ENCODE measurements at regions not wholly inside any gene's neighbourhood (a gene's known extent, or its start where the extent isn't known, plus 50 kb on each side); places are given as distances from the start of the nearest gene placed in this dataset.

- TF ChIP-seq CTCF (IDR thresholded peaks at IDR 0.05; ENCODE audit: low read depth, low read length, missing input control), result no peak
- no peak for TF ChIP-seq MAX (IDR thresholded peaks at IDR 0.05)
- no peak for TF ChIP-seq FOXA1 (IDR thresholded peaks at IDR 0.05)
- TF ChIP-seq JUND (IDR thresholded peaks at IDR 0.05), result no peak
- no peak overlapping the region for H3K27ac ChIP-seq (ENCODE audit: low read depth in 1 of 2, low read length in 2 of 2)
- no peaks in the 10 kb centered on the region for H3K4me1 ChIP-seq (ENCODE audit: control insufficient read depth in 4 of 4, insufficient read depth in 4 of 4, low read length in 3 of 4)
- H3K9ac ChIP-seq (ENCODE audit: low read depth in 1 of 2, low read length in 2 of 2), result no peak overlapping the region
- DNase-seq (ENCODE audit: low spot score), result no peak
- H3K36me3 ChIP-seq (ENCODE audit: control insufficient read depth in 4 of 4, insufficient read depth in 3 of 4, low read depth in 1 of 4, low read length in 3 of 4), result no peaks in the 10 kb centered on the region
- H3K9me3 ChIP-seq (ENCODE audit: control insufficient read depth in 4 of 4, low read length in 3 of 4), result no peaks in the 10 kb centered on the region
- 67% methylated on average over 5 of the region's 5 CpGs for WGBS
- no peaks in the 10 kb centered on the region for H3K27me3 ChIP-seq (ENCODE audit: control insufficient read depth in 4 of 4, insufficient read depth in 4 of 4, low read length in 3 of 4)
- no peak overlapping the region for H3K4me3 ChIP-seq (ENCODE audit: low read depth in 1 of 3, low read length in 3 of 3)
Measured at GRCh38 chr13:83265279-83265678, 617.0 kb downstream of the SLITRK1 start.

GRCh38 chr13:83248751-83249150 is 633.5 kb downstream of the SLITRK1 start:
- Histone ChIP-seq H3K4me1 (ENCODE audit: control insufficient read depth in 4 of 4, insufficient read depth in 4 of 4, low read length in 3 of 4) (no peaks in the 10 kb centered on the region), H3K4me3 (ENCODE audit: low read depth in 1 of 3, low read length in 3 of 3) (no peak overlapping the region), H3K9ac (ENCODE audit: low read depth in 1 of 2, low read length in 2 of 2) (no peak overlapping the region), H3K36me3 (ENCODE audit: control insufficient read depth in 4 of 4, insufficient read depth in 3 of 4, low read depth in 1 of 4, low read length in 3 of 4) (no peaks in the 10 kb centered on the region), H3K27ac (ENCODE audit: low read depth in 1 of 2, low read length in 2 of 2) (no peak overlapping the region), H3K27me3 (ENCODE audit: control insufficient read depth in 4 of 4, insufficient read depth in 4 of 4, low read length in 3 of 4) (peaks cover 0 to under 1% (median 0%) of the 10 kb centered on the region in 4 donors), H3K9me3 (ENCODE audit: control insufficient read depth in 4 of 4, low read length in 3 of 4) (no peaks in the 10 kb centered on the region)
- no peak for TF ChIP-seq FOXA2 (IDR thresholded peaks at IDR 0.05)
- no peak for TF ChIP-seq SP1 (IDR thresholded peaks at IDR 0.05)
- TF ChIP-seq EGR1 (IDR thresholded peaks at IDR 0.05; ENCODE audit: low read depth in 2 of 2), result no peak
- TF ChIP-seq YY1 (IDR thresholded peaks at IDR 0.05), result no peak
- no peak for TF ChIP-seq RXRA (IDR thresholded peaks at IDR 0.05)
- no peak for TF ChIP-seq CTCF (IDR thresholded peaks at IDR 0.05; ENCODE audit: low read depth, low read length, missing input control)
- no peak for TF ChIP-seq ZBTB33 (IDR thresholded peaks at IDR 0.05)
- no peak for TF ChIP-seq REST (IDR thresholded peaks at IDR 0.05)
- no peak for TF ChIP-seq RAD21 (IDR thresholded peaks at IDR 0.05)
- no peak for TF ChIP-seq HNF4G (IDR thresholded peaks at IDR 0.05)
- TF ChIP-seq NR2F2 (IDR thresholded peaks at IDR 0.05), result no peak
- no peak for TF ChIP-seq TAF1 (conservative IDR thresholded peaks at IDR 0.05)
- no peak for TF ChIP-seq GABPA (IDR thresholded peaks at IDR 0.05 in 1 of 2, conservative IDR thresholded peaks at IDR 0.05 in 1 of 2)
- no peak for TF ChIP-seq ATF3 (IDR thresholded peaks at IDR 0.05)
- TF ChIP-seq HNF4A (conservative IDR thresholded peaks at IDR 0.05), result no peak
- no peak for TF ChIP-seq JUND (IDR thresholded peaks at IDR 0.05)
- no peak for TF ChIP-seq MAX (IDR thresholded peaks at IDR 0.05)
- no peak for TF ChIP-seq FOXA1 (IDR thresholded peaks at IDR 0.05)
- WGBS, result 77% methylated on average over 6 of the region's 6 CpGs
- no peak for DNase-seq (ENCODE audit: low spot score)
